ENCODE measurements at regions not wholly inside any gene's neighbourhood (a gene's known extent, or its start where the extent isn't known, plus 50 kb on each side); places are given as distances from the start of the nearest gene placed in this dataset.

DNA sequence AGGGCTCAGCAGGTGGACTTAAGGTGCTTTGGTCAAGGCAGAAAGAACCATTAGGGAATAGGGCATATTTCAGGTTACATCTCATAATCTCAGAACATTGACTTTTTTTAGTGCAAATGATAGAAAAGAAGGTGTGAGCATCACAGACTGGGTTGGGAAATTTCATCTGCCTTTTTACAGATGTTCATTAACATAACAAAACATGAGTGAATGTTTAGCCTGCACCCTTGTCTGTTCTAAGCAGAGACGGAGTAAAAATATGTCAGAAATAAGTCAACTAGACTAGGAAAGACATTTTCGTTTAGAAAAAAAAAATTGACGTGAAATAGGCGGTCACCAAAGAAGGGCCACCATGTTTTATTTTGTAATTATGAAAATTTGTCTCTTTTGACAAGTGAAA is 127.5 kb upstream of the CDH13 start:
- TF ChIP-seq, protein P1, sequence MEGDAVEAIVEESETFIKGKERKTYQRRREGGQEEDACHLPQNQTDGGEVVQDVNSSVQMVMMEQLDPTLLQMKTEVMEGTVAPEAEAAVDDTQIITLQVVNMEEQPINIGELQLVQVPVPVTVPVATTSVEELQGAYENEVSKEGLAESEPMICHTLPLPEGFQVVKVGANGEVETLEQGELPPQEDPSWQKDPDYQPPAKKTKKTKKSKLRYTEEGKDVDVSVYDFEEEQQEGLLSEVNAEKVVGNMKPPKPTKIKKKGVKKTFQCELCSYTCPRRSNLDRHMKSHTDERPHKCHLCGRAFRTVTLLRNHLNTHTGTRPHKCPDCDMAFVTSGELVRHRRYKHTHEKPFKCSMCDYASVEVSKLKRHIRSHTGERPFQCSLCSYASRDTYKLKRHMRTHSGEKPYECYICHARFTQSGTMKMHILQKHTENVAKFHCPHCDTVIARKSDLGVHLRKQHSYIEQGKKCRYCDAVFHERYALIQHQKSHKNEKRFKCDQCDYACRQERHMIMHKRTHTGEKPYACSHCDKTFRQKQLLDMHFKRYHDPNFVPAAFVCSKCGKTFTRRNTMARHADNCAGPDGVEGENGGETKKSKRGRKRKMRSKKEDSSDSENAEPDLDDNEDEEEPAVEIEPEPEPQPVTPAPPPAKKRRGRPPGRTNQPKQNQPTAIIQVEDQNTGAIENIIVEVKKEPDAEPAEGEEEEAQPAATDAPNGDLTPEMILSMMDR (IDR thresholded peaks at IDR 0.05 in 8 of 11, conservative IDR thresholded peaks at IDR 0.05 in 3 of 11), result no peak
- TF ChIP-seq POLR2AphosphoS5 (IDR thresholded peaks at IDR 0.05) (no peak), POLR2A (IDR thresholded peaks at IDR 0.05) (no peak)
